Smooth muscle cell (in vitro differentiated cells): ENCODE measurements at regions not wholly inside any gene's neighbourhood (a gene's known extent, or its start where the extent isn't known, plus 50 kb on each side); places are given as distances from the start of the nearest gene placed in this dataset.

Experiments
- DNase-seq: peaks from one replicate; lab custom pipeline; 2025; ENCODE audit not compliant: unreplicated experiment; lab: John Stamatoyannopoulos, UW
- H2AFZ ChIP-seq: fragments of 200-600 bp; sonication (generic); 2 replicates; pipeline ENCODE4 v1.6.0; 2016; ENCODE audit warnings: antibody characterized with exemption, low read depth, mild to moderate bottlenecking
- H3F3A ChIP-seq: fragments of 200-600 bp; sonication (generic); 2 replicates; pipeline ENCODE4 v1.6.0; 2017; ENCODE audit warnings: antibody characterized with exemption, low read depth
- H3K27ac ChIP-seq: fragments of 200-600 bp; sonication (generic); 2 replicates; pipeline ENCODE4 v1.5.1; 2016; ENCODE audit warnings: low read depth, mild to moderate bottlenecking
- H3K27me3 ChIP-seq: fragments of 200-600 bp; sonication (generic); 2 replicates; pipeline ENCODE4 v1.6.1; 2016; ENCODE audit warnings: low read depth, mild to moderate bottlenecking
- H3K36me3 ChIP-seq: fragments of 200-600 bp; sonication (generic); 2 replicates; pipeline ENCODE4 v1.5.1; 2016; ENCODE audit warnings: low read depth
- H3K4me1 ChIP-seq: fragments of 200-600 bp; sonication (generic); 2 replicates; pipeline ENCODE4 v1.5.1; 2016; ENCODE audit warnings: low read depth
- H3K4me2 ChIP-seq: fragments of 200-600 bp; sonication (generic); 2 replicates; pipeline ENCODE4 v1.6.0; 2016; ENCODE audit warnings: mild to moderate bottlenecking
- H3K4me3 ChIP-seq: fragments of 200-600 bp; sonication (generic); 2 replicates; pipeline ENCODE4 v1.5.1; 2016; ENCODE audit warnings: mild to moderate bottlenecking
- H3K79me2 ChIP-seq: fragments of 200-600 bp; sonication (generic); 2 replicates; pipeline ENCODE4 v1.6.0; 2016; ENCODE audit warnings: low read depth, mild to moderate bottlenecking
- H3K9ac ChIP-seq: fragments of 200-600 bp; sonication (generic); 2 replicates; pipeline ENCODE4 v1.6.0; 2016; ENCODE audit warnings: low read depth
- H3K9me3 ChIP-seq: fragments of 200-600 bp; sonication (generic); replicated peaks from 2 replicates; pipeline ENCODE4 v1.5.1; 2016; ENCODE audit warnings: low read depth
- H4K20me1 ChIP-seq: fragments of 200-600 bp; sonication (generic); 2 replicates; pipeline ENCODE4 v1.6.0; 2016; ENCODE audit warnings: low read depth
- CTCF ChIP-seq: fragments of 200-600 bp; sonication (generic); IDR thresholded peaks from 2 replicates; pipeline ENCODE4 v1.5.1; 2017; ENCODE audit warnings: borderline replicate concordance, mild to moderate bottlenecking, antibody characterized with exemption; ENCODE audit not compliant: insufficient read depth, poor library complexity, severe bottlenecking
- WGBS: methylation state at CpG from one replicate; pipeline ENCODE4 v1.1.7; 2016; ENCODE audit warnings: low lambda C conversion rate; 5-methylcytosine and 5-hydroxymethylcytosine counted together

DNA sequence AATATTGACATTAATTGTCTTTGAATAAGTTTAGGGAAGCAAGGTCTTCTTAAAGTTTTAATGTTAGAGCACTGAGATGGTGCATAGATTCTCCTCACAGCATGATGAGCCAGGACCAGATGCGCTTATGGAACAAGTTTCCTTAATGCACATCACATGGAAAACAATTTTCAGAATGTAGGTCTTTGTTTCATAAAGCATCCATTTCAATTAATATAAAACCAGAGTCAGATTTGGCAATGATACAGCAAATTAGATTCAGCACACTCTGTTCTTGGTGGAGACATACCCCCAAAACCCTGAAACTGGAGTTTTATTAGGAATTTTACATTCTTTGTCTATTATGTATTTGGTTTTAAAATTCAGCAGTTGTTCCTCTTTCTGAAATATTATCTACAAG lies 402.1 kb upstream of the SEMA6A start:
- Histone ChIP-seq H3K36me3 (no peaks in the 10 kb centered on the region), H3K27ac (no peak overlapping the region), H3F3A (peaks cover 4% of the 10 kb centered on the region), H4K20me1 (no peaks in the 10 kb centered on the region), H3K9ac (no peak overlapping the region), H3K9me3 (no peaks in the 10 kb centered on the region), H3K27me3 (no peaks in the 10 kb centered on the region), H3K4me2 (no peak overlapping the region), H2AFZ (no peak overlapping the region), H3K4me3 (no peak overlapping the region), H3K4me1 (no peaks in the 10 kb centered on the region), H3K79me2 (no peaks in the 10 kb centered on the region)
- no peak for DNase-seq
- no peak for TF ChIP-seq CTCF
- WGBS: 94% methylated on average over 1 of the region's 1 CpG

DNA sequence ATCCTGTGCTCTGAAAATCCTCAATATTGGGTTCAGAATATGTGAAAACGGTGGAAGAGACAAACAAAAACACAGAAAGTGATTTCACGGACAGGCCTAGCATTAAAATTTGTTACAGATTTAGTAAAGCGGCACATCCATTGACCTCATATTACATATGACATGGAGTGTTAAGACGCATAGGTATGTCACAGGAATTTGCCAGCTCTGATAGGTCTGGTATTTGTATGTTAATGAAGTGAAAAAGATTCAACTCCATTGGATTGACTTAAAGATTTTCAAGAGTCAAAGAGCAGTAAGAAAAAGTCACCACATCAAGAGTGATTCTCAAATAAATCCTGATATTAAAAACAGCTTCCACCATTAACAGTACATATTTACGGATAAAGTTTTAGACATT lies 396.5 kb upstream of the SEMA6A start:
- Histone ChIP-seq H3K4me3 (no peak overlapping the region), H3K9me3 (peaks cover 4% of the 10 kb centered on the region), H4K20me1 (no peaks in the 10 kb centered on the region), H3K9ac (no peak overlapping the region), H3K27ac (peak overlapping the region; percentile 32), H3K36me3 (no peaks in the 10 kb centered on the region), H2AFZ (no peak overlapping the region), H3F3A (peaks cover 9% of the 10 kb centered on the region), H3K4me1 (peaks cover 3% of the 10 kb centered on the region), H3K79me2 (no peaks in the 10 kb centered on the region), H3K4me2 (peak overlapping the region; percentile 35), H3K27me3 (no peaks in the 10 kb centered on the region)
- TF ChIP-seq CTCF: no peak
- WGBS: 87% methylated on average over 5 of the region's 5 CpGs
- DNase-seq: no peak

DNA sequence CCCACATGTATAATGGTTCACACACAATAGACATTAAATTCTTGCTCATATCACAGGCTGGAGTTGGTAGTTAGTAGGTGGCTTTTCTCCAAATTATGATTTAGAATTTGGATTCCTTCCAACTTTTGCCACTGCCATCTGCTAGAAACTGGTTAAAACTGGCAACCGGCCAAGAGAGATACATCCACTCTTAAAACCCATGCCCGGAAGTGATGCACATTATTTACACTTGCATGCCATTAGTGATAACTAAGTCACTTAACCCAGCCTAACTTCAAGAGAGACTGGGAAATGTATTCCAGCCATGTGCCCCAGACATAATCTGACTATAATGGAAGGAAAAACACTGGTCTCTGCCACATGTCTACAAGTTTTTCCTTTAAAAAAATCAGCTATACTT lies 395.7 kb upstream of the SEMA6A start:
- H3K4me2 ChIP-seq: peak overlapping the region; percentile 35
- H2AFZ ChIP-seq: no peak overlapping the region
- TF ChIP-seq CTCF: no peak
- WGBS: 21% methylated on average over 2 of the region's 2 CpGs
- H3K36me3 ChIP-seq: no peaks in the 10 kb centered on the region
- no peaks in the 10 kb centered on the region for H3K27me3 ChIP-seq
- H3K4me3 ChIP-seq: no peak overlapping the region
- H3K9ac ChIP-seq: no peak overlapping the region
- peaks cover 9% of the 10 kb centered on the region for H3F3A ChIP-seq
- H3K9me3 ChIP-seq: peaks cover 4% of the 10 kb centered on the region
- no peaks in the 10 kb centered on the region for H3K79me2 ChIP-seq
- no peak for DNase-seq
- peak overlapping the region; percentile 32 for H3K27ac ChIP-seq
- peaks cover 3% of the 10 kb centered on the region for H3K4me1 ChIP-seq
- H4K20me1 ChIP-seq: no peaks in the 10 kb centered on the region

GRCh38 chr5:116964438-116964837 lies 389.8 kb upstream of the SEMA6A start:
- TF ChIP-seq CTCF: no peak
- WGBS: 97% methylated on average over 5 of the region's 5 CpGs
- Histone ChIP-seq H3K27ac (no peak overlapping the region), H3K36me3 (no peaks in the 10 kb centered on the region), H2AFZ (no peak overlapping the region), H3F3A (no peaks in the 10 kb centered on the region), H3K9ac (no peak overlapping the region), H3K4me2 (no peak overlapping the region), H3K4me3 (no peak overlapping the region), H3K79me2 (no peaks in the 10 kb centered on the region), H3K4me1 (no peaks in the 10 kb centered on the region), H3K27me3 (no peaks in the 10 kb centered on the region), H4K20me1 (no peaks in the 10 kb centered on the region), H3K9me3 (peaks cover 4% of the 10 kb centered on the region)
- DNase-seq: no peak
